HCEC 1CT (cell line): ENCODE measurements at regions not wholly inside any gene's neighbourhood (a gene's known extent, or its start where the extent isn't known, plus 50 kb on each side); places are given as distances from the start of the nearest gene placed in this dataset.
A peak's percentile ranks its signal among the peaks of the same experiment; 100 is the strongest.

Experiments used
- DNase-seq: peaks from one replicate; pipeline ENCODE4 v3.0.0-alpha.2; 2017

GRCh38 chr11:23494981-23495380 lies 634.7 kb upstream of the CCDC179 start:
- no peak for DNase-seq

GRCh38 chr11:23496340-23496739 lies 636.1 kb upstream of the CCDC179 start:
- no peak for DNase-seq

- DNase-seq: no peak
Observed at GRCh38 chr11:23497040-23497439, 636.8 kb upstream of the CCDC179 start.

GRCh38 chr11:23502389-23502788 lies 642.1 kb upstream of the CCDC179 start:
- DNase-seq: no peak

GRCh38 chr11:23502826-23503225 lies 642.6 kb upstream of the CCDC179 start:
- no peak for DNase-seq

- peak; percentile 60 for DNase-seq
Observed at GRCh38 chr11:23509023-23509422, 648.7 kb upstream of the CCDC179 start.

GRCh38 chr11:23509821-23510220 lies 649.5 kb upstream of the CCDC179 start:
- no peak for DNase-seq

- no peak for DNase-seq
Observed at GRCh38 chr11:23519194-23519593, 658.9 kb upstream of the CCDC179 start.

- DNase-seq: no peak
Observed at GRCh38 chr11:23520226-23520960, 660.1 kb upstream of the CCDC179 start.

GRCh38 chr11:23536907-23537306 lies 676.6 kb upstream of the CCDC179 start:
- no peak for DNase-seq

GRCh38 chr11:23539556-23539955 lies 679.3 kb upstream of the CCDC179 start:
- no peak for DNase-seq

GRCh38 chr11:23540101-23540561 lies 679.9 kb upstream of the CCDC179 start:
- DNase-seq: peak; percentile 46

GRCh38 chr11:23542189-23542588 lies 681.9 kb upstream of the CCDC179 start:
- no peak for DNase-seq

- no peak for DNase-seq
Observed at GRCh38 chr11:23542816-23543215, 682.5 kb upstream of the CCDC179 start.

- DNase-seq: no peak
Observed at GRCh38 chr11:23543651-23544222, 683.5 kb upstream of the CCDC179 start.

GRCh38 chr11:23551706-23552105 lies 691.4 kb upstream of the CCDC179 start:
- DNase-seq: no peak

GRCh38 chr11:23554002-23554401 lies 693.7 kb upstream of the CCDC179 start:
- no peak for DNase-seq

- peak; percentile 63 for DNase-seq
Observed at GRCh38 chr11:23555085-23555484, 694.8 kb upstream of the CCDC179 start.

- DNase-seq: no peak
Observed at GRCh38 chr11:23556163-23556750, 696.0 kb upstream of the CCDC179 start.

- no peak for DNase-seq
Observed at GRCh38 chr11:23563591-23563990, 703.3 kb upstream of the CCDC179 start.

GRCh38 chr11:23564370-23564769 lies 704.1 kb upstream of the CCDC179 start:
- no peak for DNase-seq

GRCh38 chr11:23569134-23569533 lies 708.9 kb upstream of the CCDC179 start:
- DNase-seq: no peak

- no peak for DNase-seq
Observed at GRCh38 chr11:23569547-23569946, 709.3 kb upstream of the CCDC179 start.

- peak; percentile 64 for DNase-seq
Observed at GRCh38 chr11:23570828-23571227, 710.6 kb upstream of the CCDC179 start.
